Mesendoderm (in vitro differentiated cells): ENCODE measurements at regions not wholly inside any gene's neighbourhood (a gene's known extent, or its start where the extent isn't known, plus 50 kb on each side); places are given as distances from the start of the nearest gene placed in this dataset.

Experiments
- DNase-seq: peaks from one replicate; pipeline ENCODE4 v3.0.0; 2013
- H2AK5ac ChIP-seq: 2 replicates; pipeline ENCODE4 v1.6.1; 2013; ENCODE audit warnings: low read length, inconsistent platforms
- H2BK120ac ChIP-seq: 2 replicates; pipeline ENCODE4 v1.6.1; 2013; ENCODE audit warnings: low read depth, mild to moderate bottlenecking, low read length, moderate library complexity, mixed read lengths
- H2BK15ac ChIP-seq: replicated peaks from 2 replicates; pipeline ENCODE4 v1.6.1; 2013; ENCODE audit warnings: low read depth, mild to moderate bottlenecking, moderate library complexity
- H2BK5ac ChIP-seq: 2 replicates; pipeline ENCODE4 v1.6.1; 2013; ENCODE audit warnings: low read length, inconsistent platforms
- H3K18ac ChIP-seq: 2 replicates; pipeline ENCODE4 v1.6.1; 2013; ENCODE audit warnings: mild to moderate bottlenecking, low read length, mixed read lengths
- H3K23ac ChIP-seq: one replicate; pipeline ENCODE4 v1.6.1; 2013; ENCODE audit warnings: low read length
- H3K27ac ChIP-seq: 2 replicates; pipeline ENCODE4 v1.5.1; 2013; ENCODE audit warnings: low read depth, mild to moderate bottlenecking, inconsistent platforms, low read length, moderate library complexity
- H3K27me3 ChIP-seq: 2 replicates; pipeline ENCODE4 v1.6.1; 2013; ENCODE audit warnings: low read length, control low read depth, mild to moderate bottlenecking, inconsistent platforms; ENCODE audit not compliant: insufficient read depth, poor library complexity
- H3K36me3 ChIP-seq: 2 replicates; pipeline ENCODE4 v1.6.1; 2013; ENCODE audit warnings: low read length, inconsistent platforms; ENCODE audit not compliant: control insufficient read depth, insufficient read depth
- H3K4ac ChIP-seq: one replicate; pipeline ENCODE4 v1.6.1; 2013; ENCODE audit warnings: low read depth, mild to moderate bottlenecking, low read length, moderate library complexity
- H3K4me1 ChIP-seq: 2 replicates; pipeline ENCODE4 v1.6.1; 2013; ENCODE audit warnings: low read depth, low read length, inconsistent platforms; ENCODE audit not compliant: control insufficient read depth
- H3K4me2 ChIP-seq: 2 replicates; pipeline ENCODE4 v1.6.1; 2013; ENCODE audit warnings: low read length
- H3K4me3 ChIP-seq: 2 replicates; pipeline ENCODE4 v1.5.1; 2013; ENCODE audit warnings: mild to moderate bottlenecking, low read length
- H3K56ac ChIP-seq: one replicate; pipeline ENCODE4 v1.6.1; 2013; ENCODE audit warnings: low read length
- H3K79me1 ChIP-seq: 2 replicates; pipeline ENCODE4 v1.6.1; 2013; ENCODE audit warnings: low read length, inconsistent platforms
- H3K79me2 ChIP-seq: 2 replicates; pipeline ENCODE4 v1.6.1; 2013; ENCODE audit warnings: mild to moderate bottlenecking, low read length; ENCODE audit not compliant: control insufficient read depth, insufficient read depth
- H3K9ac ChIP-seq: 2 replicates; pipeline ENCODE4 v1.6.1; 2013; ENCODE audit warnings: low read length, inconsistent platforms
- H4K5ac ChIP-seq: one replicate; pipeline ENCODE4 v1.6.1; 2013; ENCODE audit warnings: low read length
- H4K8ac ChIP-seq: one replicate; pipeline ENCODE4 v1.6.1; 2013; ENCODE audit warnings: low read depth, mild to moderate bottlenecking, control low read depth, low read length, moderate library complexity
- WGBS: extraction: QIAGEN DNeasy Blood & Tissue Kit; methylation state at CpG from one replicate; pipeline ENCODE4 v1.1.7; 2013; ENCODE audit warnings: low lambda C conversion rate, missing lambda C conversion rate; ENCODE audit not compliant: insufficient coverage; ENCODE audit errors: extremely low coverage; 5-methylcytosine and 5-hydroxymethylcytosine counted together

GRCh38 chr5:82349652-82350051 is 71.5 kb upstream of the RPS23 start:
- no peaks in the 10 kb centered on the region for H3K79me2 ChIP-seq
- H3K27ac ChIP-seq = no peak overlapping the region
- no peak overlapping the region for H3K9ac ChIP-seq
- no peak overlapping the region for H2BK15ac ChIP-seq
- H4K5ac ChIP-seq = no peak overlapping the region
- H3K4me1 ChIP-seq = no peaks in the 10 kb centered on the region
- no peak overlapping the region for H2AK5ac ChIP-seq
- H3K4me2 ChIP-seq = no peak overlapping the region
- WGBS = no CpG with 5 or more reads among the region's 4 CpGs
- no peaks in the 10 kb centered on the region for H3K79me1 ChIP-seq
- H2BK5ac ChIP-seq = no peak overlapping the region
- no peaks in the 10 kb centered on the region for H3K36me3 ChIP-seq
- H4K8ac ChIP-seq = no peak overlapping the region
- no peak overlapping the region for H3K4ac ChIP-seq
- DNase-seq = peak; percentile 75
- H2BK120ac ChIP-seq = no peak overlapping the region
- H3K56ac ChIP-seq = no peak overlapping the region
- no peak overlapping the region for H3K4me3 ChIP-seq
- no peaks in the 10 kb centered on the region for H3K27me3 ChIP-seq
- H3K23ac ChIP-seq = no peak overlapping the region
- H3K18ac ChIP-seq = no peak overlapping the region

DNA sequence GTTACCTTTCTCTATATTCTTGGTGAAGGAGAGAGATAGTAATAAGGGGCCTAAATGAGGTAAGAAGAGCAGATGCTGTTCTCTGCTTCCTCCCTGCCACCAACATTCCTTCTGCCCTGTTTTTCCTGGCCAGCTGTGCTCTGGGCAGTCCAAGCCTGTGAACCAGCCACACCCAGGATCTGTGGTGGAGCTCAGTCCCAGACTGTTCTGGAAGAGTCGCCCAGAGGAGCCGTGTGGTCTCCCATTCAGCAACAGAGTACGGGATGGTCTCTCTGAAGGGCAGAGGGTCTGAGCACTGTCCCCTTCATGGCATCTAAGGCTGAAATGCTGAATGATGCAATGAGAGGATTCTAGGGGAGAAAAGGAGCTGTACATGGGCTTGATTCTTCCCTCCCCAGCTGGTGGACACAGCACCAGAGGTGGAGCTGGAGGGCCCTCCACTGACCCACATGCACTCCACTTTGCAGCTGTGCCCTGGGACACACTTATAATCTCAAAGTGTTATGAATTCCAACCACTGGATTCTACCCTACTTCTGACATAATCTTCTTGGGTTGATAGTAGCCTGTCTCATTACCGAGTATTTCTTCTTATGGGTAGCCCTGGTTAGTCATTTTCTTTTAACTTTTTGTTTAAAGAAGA is 70.8 kb upstream of the RPS23 start:
- WGBS = no CpG with 5 or more reads among the region's 4 CpGs
- no peak overlapping the region for H3K56ac ChIP-seq
- no peak overlapping the region for H3K4me3 ChIP-seq
- no peaks in the 10 kb centered on the region for H3K4me1 ChIP-seq
- no peaks in the 10 kb centered on the region for H3K79me2 ChIP-seq
- H3K18ac ChIP-seq = no peak overlapping the region
- H3K4me2 ChIP-seq = no peak overlapping the region
- H3K9ac ChIP-seq = no peak overlapping the region
- H3K27ac ChIP-seq = no peak overlapping the region
- no peak overlapping the region for H2BK120ac ChIP-seq
- no peaks in the 10 kb centered on the region for H3K27me3 ChIP-seq
- no peak overlapping the region for H3K4ac ChIP-seq
- no peak overlapping the region for H2BK15ac ChIP-seq
- H3K79me1 ChIP-seq = no peaks in the 10 kb centered on the region
- H3K36me3 ChIP-seq = no peaks in the 10 kb centered on the region
- no peak overlapping the region for H4K8ac ChIP-seq
- H4K5ac ChIP-seq = no peak overlapping the region
- DNase-seq = no peak
- H2AK5ac ChIP-seq = no peak overlapping the region
- no peak overlapping the region for H2BK5ac ChIP-seq
- H3K23ac ChIP-seq = no peak overlapping the region

DNA sequence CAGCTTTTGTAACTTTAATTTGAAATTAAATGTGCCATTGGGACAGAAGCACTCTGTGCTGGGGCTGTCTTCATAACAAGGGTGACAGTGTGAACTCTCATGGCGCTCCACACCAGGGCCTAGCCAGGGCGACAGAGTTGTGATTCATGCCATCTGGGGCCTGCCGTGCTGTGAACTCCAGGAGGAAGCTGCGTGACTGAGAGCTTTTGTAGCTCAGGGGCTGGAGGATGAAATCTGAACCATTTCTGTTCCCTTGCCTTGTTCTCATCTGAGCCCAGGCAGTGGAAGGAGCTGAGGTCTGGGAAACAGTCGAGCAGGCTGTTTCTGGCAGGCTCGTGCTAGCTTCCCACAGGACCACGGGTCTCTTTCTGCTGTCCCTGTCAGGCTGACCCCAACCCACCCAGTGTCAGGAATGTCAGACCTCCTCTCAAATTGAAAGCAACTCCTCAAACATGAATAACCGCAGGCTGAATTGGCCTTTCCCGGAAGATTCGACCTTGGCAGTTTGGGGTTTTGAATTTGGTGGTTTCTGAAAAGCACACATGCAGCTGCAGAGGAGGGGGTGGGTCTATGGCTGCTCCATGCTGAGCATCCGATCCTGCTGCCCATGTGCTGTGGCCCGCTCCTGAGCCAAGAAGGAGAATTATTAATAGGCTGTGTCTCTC is 69.2 kb upstream of the RPS23 start:
- Histone ChIP-seq H3K79me2 (no peaks in the 10 kb centered on the region), H3K27ac (no peak overlapping the region), H3K36me3 (no peaks in the 10 kb centered on the region), H2AK5ac (no peak overlapping the region), H3K23ac (no peak overlapping the region), H4K5ac (no peak overlapping the region), H3K18ac (no peak overlapping the region), H3K4ac (no peak overlapping the region), H3K4me2 (no peak overlapping the region), H3K4me1 (no peaks in the 10 kb centered on the region), H3K4me3 (no peak overlapping the region), H3K9ac (no peak overlapping the region), H2BK15ac (no peak overlapping the region), H3K56ac (no peak overlapping the region), H3K27me3 (no peaks in the 10 kb centered on the region), H3K79me1 (no peaks in the 10 kb centered on the region), H2BK5ac (no peak overlapping the region), H4K8ac (no peak overlapping the region), H2BK120ac (no peak overlapping the region)
- DNase-seq = no peak
- WGBS = no CpG with 5 or more reads among the region's 12 CpGs

- Histone ChIP-seq H3K79me1 (no peaks in the 10 kb centered on the region), H3K9ac (no peak overlapping the region), H3K23ac (no peak overlapping the region), H3K4me3 (no peak overlapping the region), H2BK120ac (no peak overlapping the region), H3K4me2 (no peak overlapping the region), H3K27ac (no peak overlapping the region), H2BK5ac (no peak overlapping the region), H3K4ac (no peak overlapping the region), H2BK15ac (no peak overlapping the region), H2AK5ac (no peak overlapping the region), H3K56ac (no peak overlapping the region), H4K5ac (no peak overlapping the region), H4K8ac (no peak overlapping the region), H3K4me1 (no peaks in the 10 kb centered on the region), H3K27me3 (no peaks in the 10 kb centered on the region), H3K36me3 (no peaks in the 10 kb centered on the region), H3K79me2 (no peaks in the 10 kb centered on the region), H3K18ac (no peak overlapping the region)
- no peak for DNase-seq
- no CpG with 5 or more reads among the region's 10 CpGs for WGBS
These were observed 68.4 kb upstream of the RPS23 start for GRCh38 chr5:82346399-82347165.

DNA sequence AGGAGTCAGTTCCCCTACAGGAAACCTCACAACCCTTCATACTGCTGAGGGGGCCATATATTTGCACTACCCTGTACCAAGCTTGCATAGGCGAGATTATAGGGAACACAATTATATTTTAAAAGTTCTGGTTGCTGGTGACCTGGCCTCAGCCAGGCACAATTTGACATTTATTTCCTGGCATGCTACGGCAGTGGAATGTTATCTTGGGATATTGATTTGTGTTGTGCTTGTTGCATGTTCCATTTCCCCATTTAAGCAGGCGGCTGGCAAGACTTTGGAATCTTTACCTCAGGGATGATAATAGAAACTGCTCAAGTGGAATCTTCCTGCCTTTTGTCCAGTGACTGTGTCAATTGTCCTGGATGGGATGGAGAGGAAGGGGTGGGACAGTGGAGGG is 67.0 kb upstream of the RPS23 start:
- no peak overlapping the region for H3K4me2 ChIP-seq
- no peak overlapping the region for H4K5ac ChIP-seq
- H3K79me1 ChIP-seq = no peaks in the 10 kb centered on the region
- no peaks in the 10 kb centered on the region for H3K4me1 ChIP-seq
- no peaks in the 10 kb centered on the region for H3K79me2 ChIP-seq
- no peak overlapping the region for H2BK5ac ChIP-seq
- no peak overlapping the region for H4K8ac ChIP-seq
- DNase-seq = no peak
- no peak overlapping the region for H3K27ac ChIP-seq
- no peak overlapping the region for H3K23ac ChIP-seq
- H3K27me3 ChIP-seq = no peaks in the 10 kb centered on the region
- no peak overlapping the region for H3K4me3 ChIP-seq
- H3K9ac ChIP-seq = no peak overlapping the region
- no peak overlapping the region for H2AK5ac ChIP-seq
- no peak overlapping the region for H2BK120ac ChIP-seq
- H3K4ac ChIP-seq = no peak overlapping the region
- WGBS = no CpG with 5 or more reads among the region's 3 CpGs
- H3K56ac ChIP-seq = no peak overlapping the region
- no peak overlapping the region for H2BK15ac ChIP-seq
- no peaks in the 10 kb centered on the region for H3K36me3 ChIP-seq
- H3K18ac ChIP-seq = no peak overlapping the region
